Astrocyte of the cerebellum (primary cell): ENCODE measurements at regions not wholly inside any gene's neighbourhood (a gene's known extent, or its start where the extent isn't known, plus 50 kb on each side); places are given as distances from the start of the nearest gene placed in this dataset.
"Not testable (repeated sequence)": the region's sequence is repeated elsewhere in the genome, so short reads cannot be mapped to it uniquely, and the experiment has no call there.

ENCODE experiments used
- DNase-seq: peaks from one replicate; pipeline ENCODE4 v3.0.0-alpha.2; 2011; ENCODE audit warnings: low read depth
- H3K4me3 ChIP-seq: 2 replicates; pipeline ENCODE4 v1.5.1; 2011; ENCODE audit warnings: mild to moderate bottlenecking, low read depth, low read length, moderate library complexity
- CTCF ChIP-seq: IDR thresholded peaks from 2 replicates; pipeline ENCODE4 v1.5.1; 2012; ENCODE audit warnings: low read length, low read depth, moderate library complexity, mild to moderate bottlenecking; ENCODE audit errors: missing control alignments
- in situ Hi-C: cut with HindIII; loops from 2 replicates; pipeline ENCODE4 v1.10.0; 2017; ENCODE audit warnings: low sequenced_read_pairs

- H3K4me3 ChIP-seq, result no peak overlapping the region
- no peak for TF ChIP-seq CTCF
- no peak for DNase-seq
- in situ Hi-C loops, result no loop called here
Measured at GRCh38 chr5:68681929-68682328, 411.9 kb upstream of the SLC30A5 start.

GRCh38 chr5:68682400-68683160, 411.2 kb upstream of the SLC30A5 start:
- DNase-seq, result no peak
- H3K4me3 ChIP-seq, result no peak overlapping the region

GRCh38 chr5:68683632-68684036, 410.2 kb upstream of the SLC30A5 start:
- DNase-seq, result peak; percentile 89
- no peak for TF ChIP-seq CTCF
- in situ Hi-C loops, result no loop called here
- H3K4me3 ChIP-seq, result no peak overlapping the region

More at GRCh38 chr5:68682400-68683160, 411.2 kb upstream of the SLC30A5 start:
- no peak for TF ChIP-seq CTCF
- in situ Hi-C loops, result no loop called here

GRCh38 chr5:68685863-68686262, 408.0 kb upstream of the SLC30A5 start:
- no peak overlapping the region for H3K4me3 ChIP-seq
- DNase-seq, result no peak
- in situ Hi-C loops, result no loop called here
- TF ChIP-seq CTCF, result no peak

- no peak for TF ChIP-seq CTCF
- H3K4me3 ChIP-seq, result no peak overlapping the region
- no peak for DNase-seq
- in situ Hi-C loops, result no loop called here
Measured at GRCh38 chr5:68688547-68688946, 405.3 kb upstream of the SLC30A5 start.

- H3K4me3 ChIP-seq, result no peak overlapping the region
- no peak for TF ChIP-seq CTCF
- in situ Hi-C loops, result no loop called here
- DNase-seq, result no peak
Measured at GRCh38 chr5:68689010-68689409, 404.8 kb upstream of the SLC30A5 start.

GRCh38 chr5:68691874-68692273, 401.9 kb upstream of the SLC30A5 start:
- in situ Hi-C loops, H3K4me3 ChIP-seq, DNase-seq: not testable (repeated sequence)
